Stimulated activated memory B cell treated with anti-CD40 and anti-IgM and Interleukin-4, amounts not matched to agents 10 μg/mL and 1 μg/mL and 100 μg/mL, for 72 hours (primary cell): ENCODE measurements at regions not wholly inside any gene's neighbourhood (a gene's known extent, or its start where the extent isn't known, plus 50 kb on each side); places are given as distances from the start of the nearest gene placed in this dataset.
A peak's percentile ranks its signal among the peaks of the same experiment; 100 is the strongest.
"Not testable (repeated sequence)": the region's sequence is repeated elsewhere in the genome, so short reads cannot be mapped to it uniquely, and the experiment has no call there.

Experiments
- ATAC-seq: fragments of 150-1000 bp; cut with Tn5 transposase; 2 replicates; pipeline ENCODE4 v1.10.0; 2021
- H3K27ac Mint-ChIP-seq: one replicate; pipeline ENCODE4 v1.8.0; 2022; ENCODE audit warnings: mild to moderate bottlenecking, mixed read lengths
- H3K27me3 Mint-ChIP-seq: one replicate; pipeline ENCODE4 v1.8.0; 2022; ENCODE audit warnings: mixed read lengths
- H3K36me3 Mint-ChIP-seq: one replicate; pipeline ENCODE4 v1.8.0; 2022; ENCODE audit warnings: mixed read lengths
- H3K4me1 Mint-ChIP-seq: one replicate; pipeline ENCODE4 v1.8.0; 2022; ENCODE audit warnings: mixed read lengths
- H3K4me3 Mint-ChIP-seq: one replicate; pipeline ENCODE4 v1.8.0; 2022; ENCODE audit warnings: mild to moderate bottlenecking, moderate library complexity, mixed read lengths
- H3K9me3 Mint-ChIP-seq: one replicate; pipeline ENCODE4 v1.8.0; 2022; ENCODE audit warnings: mixed read lengths

DNA sequence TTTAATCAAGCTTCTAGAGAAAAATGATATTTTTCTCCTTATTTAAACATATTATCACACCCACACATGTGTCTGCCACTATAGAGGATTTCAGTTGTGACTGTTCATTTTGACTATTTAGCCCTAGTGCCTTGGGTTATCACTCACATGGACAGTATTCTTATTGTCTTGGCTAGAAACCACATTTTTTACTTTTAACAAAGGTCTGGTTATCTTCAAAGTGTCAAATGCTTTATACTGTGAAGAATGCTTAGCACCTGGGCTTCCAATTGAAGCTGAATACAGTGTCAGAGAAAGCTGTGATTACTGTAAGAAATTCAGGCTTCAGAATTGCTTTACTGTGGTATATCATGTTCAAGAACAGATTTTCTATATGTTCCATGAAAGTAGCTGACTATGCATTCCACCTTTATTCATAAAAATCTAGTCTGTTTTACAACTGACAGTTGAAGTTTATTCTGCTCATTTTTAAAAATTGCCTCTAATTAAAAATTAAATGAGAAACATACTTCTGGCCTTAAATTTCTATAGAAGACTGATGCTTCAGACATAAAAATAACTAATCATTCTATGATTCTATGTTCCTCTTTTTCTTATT, 278.6 kb downstream of the SEMA3D start:
- Mint-ChIP-seq H3K4me3 (no peak overlapping the region), H3K4me1 (no peaks in the 10 kb centered on the region), H3K36me3 (no peaks in the 10 kb centered on the region), H3K27ac (no peak overlapping the region), H3K9me3 (peaks cover 3% of the 10 kb centered on the region), H3K27me3 (no peaks in the 10 kb centered on the region)
- no peak for ATAC-seq

- H3K36me3 Mint-ChIP-seq: no peaks in the 10 kb centered on the region
- H3K27me3 Mint-ChIP-seq: no peaks in the 10 kb centered on the region
- H3K4me1 Mint-ChIP-seq: no peaks in the 10 kb centered on the region
- no peak for ATAC-seq
- H3K27ac Mint-ChIP-seq: no peak overlapping the region
- H3K4me3 Mint-ChIP-seq: no peak overlapping the region
- peaks cover 5% of the 10 kb centered on the region for H3K9me3 Mint-ChIP-seq
Observed at GRCh38 chr7:84906889-84907288, 280.0 kb downstream of the SEMA3D start.

GRCh38 chr7:84904561-84904960, 282.3 kb downstream of the SEMA3D start:
- Mint-ChIP-seq H3K27me3 (no peaks in the 10 kb centered on the region), H3K27ac (no peak overlapping the region), H3K9me3 (peaks cover 5% of the 10 kb centered on the region), H3K36me3 (no peaks in the 10 kb centered on the region), H3K4me3 (no peak overlapping the region), H3K4me1 (no peaks in the 10 kb centered on the region)
- ATAC-seq: no peak

- Mint-ChIP-seq H3K9me3 (peaks cover 5% of the 10 kb centered on the region), H3K27ac (no peak overlapping the region), H3K36me3 (no peaks in the 10 kb centered on the region), H3K4me1 (no peaks in the 10 kb centered on the region), H3K4me3 (no peak overlapping the region), H3K27me3 (no peaks in the 10 kb centered on the region)
- no peak for ATAC-seq
Observed at GRCh38 chr7:84901366-84901765, 285.5 kb downstream of the SEMA3D start.

DNA sequence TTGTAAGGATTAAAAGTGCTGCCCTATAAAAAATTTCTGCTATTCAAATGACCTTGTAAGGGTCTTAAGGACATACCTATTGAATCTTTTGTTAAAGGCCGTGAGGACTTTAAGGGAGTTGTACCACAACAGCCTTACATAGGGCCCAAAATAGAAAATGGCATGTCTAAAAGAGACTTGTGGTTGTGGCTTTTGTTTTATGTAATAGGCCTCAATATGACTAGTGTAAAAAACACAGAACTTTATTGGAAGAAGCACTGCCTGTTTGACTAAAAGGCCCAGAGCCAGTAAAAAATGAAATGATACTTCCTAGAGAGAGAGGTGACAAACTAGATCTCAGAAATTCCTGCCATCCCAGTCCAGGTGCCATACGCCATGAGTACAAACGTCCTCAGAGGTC, 286.6 kb downstream of the SEMA3D start:
- H3K9me3 Mint-ChIP-seq: peaks cover 7% of the 10 kb centered on the region
- no peaks in the 10 kb centered on the region for H3K4me1 Mint-ChIP-seq
- ATAC-seq: no peak
- H3K4me3 Mint-ChIP-seq: no peak overlapping the region
- H3K27me3 Mint-ChIP-seq: no peaks in the 10 kb centered on the region
- no peaks in the 10 kb centered on the region for H3K36me3 Mint-ChIP-seq
- H3K27ac Mint-ChIP-seq: no peak overlapping the region

- H3K36me3 Mint-ChIP-seq: no peaks in the 10 kb centered on the region
Observed at GRCh38 chr7:84895563-84895962, 291.3 kb downstream of the SEMA3D start.

DNA sequence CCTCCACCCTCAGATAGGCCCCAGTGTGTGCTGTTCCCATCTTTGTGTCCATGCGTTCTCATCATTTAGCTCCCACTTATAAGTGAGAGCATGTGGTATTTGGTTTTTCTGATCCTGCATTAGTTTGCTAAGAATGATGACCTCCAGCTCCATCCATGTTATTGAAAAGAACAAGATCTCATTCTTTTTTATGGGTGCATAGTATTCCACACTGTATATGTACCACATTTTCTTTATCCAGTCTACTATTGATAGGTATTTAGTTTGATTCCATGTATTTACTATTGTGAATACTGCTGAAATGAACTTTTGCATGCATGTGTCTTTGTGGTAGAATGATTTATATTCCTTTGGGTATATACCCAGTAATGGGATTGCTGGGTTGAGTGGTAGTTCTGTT, 303.3 kb downstream of the SEMA3D start:
- not testable (repeated sequence) for ATAC-seq, H3K27me3 Mint-ChIP-seq, H3K9me3 Mint-ChIP-seq

More at GRCh38 chr7:84895563-84895962, 291.3 kb downstream of the SEMA3D start:
- H3K4me3 Mint-ChIP-seq: no peak overlapping the region
- peaks cover 6% of the 10 kb centered on the region for H3K9me3 Mint-ChIP-seq
- ATAC-seq: no peak
- no peaks in the 10 kb centered on the region for H3K27me3 Mint-ChIP-seq
- H3K4me1 Mint-ChIP-seq: no peaks in the 10 kb centered on the region
- H3K27ac Mint-ChIP-seq: no peak overlapping the region

GRCh38 chr7:84880326-84880997, 306.4 kb downstream of the SEMA3D start:
- not testable (repeated sequence) for H3K27ac Mint-ChIP-seq, H3K4me3 Mint-ChIP-seq, H3K4me1 Mint-ChIP-seq, H3K36me3 Mint-ChIP-seq, H3K27me3 Mint-ChIP-seq, H3K9me3 Mint-ChIP-seq
- peak; percentile 51 for ATAC-seq

More for the DNA sequence above, 303.3 kb downstream of the SEMA3D start:
- H3K4me1 Mint-ChIP-seq, H3K4me3 Mint-ChIP-seq, H3K27ac Mint-ChIP-seq, H3K36me3 Mint-ChIP-seq: not testable (repeated sequence)

- no peak for ATAC-seq
- Mint-ChIP-seq H3K36me3 (no peaks in the 10 kb centered on the region), H3K9me3 (peaks cover 8% of the 10 kb centered on the region), H3K4me3 (no peak overlapping the region), H3K27me3 (no peaks in the 10 kb centered on the region), H3K27ac (no peak overlapping the region), H3K4me1 (no peaks in the 10 kb centered on the region)
Observed at GRCh38 chr7:84879570-84880325, 307.1 kb downstream of the SEMA3D start.

DNA sequence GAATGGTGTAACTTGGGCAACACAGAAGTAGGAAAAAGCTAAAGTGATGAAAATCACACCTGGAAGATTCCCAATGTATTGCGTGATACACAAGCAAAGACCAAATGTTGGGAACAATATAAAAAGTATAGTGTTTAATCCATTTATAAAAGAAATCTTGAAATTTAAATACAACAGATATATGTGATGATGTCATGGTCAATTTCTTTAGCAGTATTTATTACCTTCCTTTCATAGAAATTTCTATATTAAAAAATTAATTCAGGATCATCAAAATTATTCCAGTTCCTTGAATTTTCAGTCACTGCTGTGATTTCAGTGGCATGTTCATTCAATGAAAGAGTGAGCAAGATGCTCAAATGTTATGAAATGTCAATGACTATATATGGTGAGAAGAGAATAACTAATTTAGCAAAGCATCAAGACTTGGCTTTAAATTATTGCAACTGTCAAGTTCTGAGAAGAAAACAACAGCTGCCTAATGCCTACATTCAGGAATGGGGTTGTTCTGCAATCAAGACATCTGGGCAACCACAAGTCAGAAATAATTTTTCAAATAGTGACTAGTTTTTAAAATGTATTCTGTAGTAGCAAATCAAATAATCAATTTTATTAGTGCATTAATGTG, 308.8 kb downstream of the SEMA3D start:
- Mint-ChIP-seq H3K27me3 (no peaks in the 10 kb centered on the region), H3K9me3 (peaks cover 4% of the 10 kb centered on the region), H3K27ac (no peak overlapping the region), H3K4me3 (no peak overlapping the region), H3K4me1 (no peaks in the 10 kb centered on the region), H3K36me3 (no peaks in the 10 kb centered on the region)
- no peak for ATAC-seq

DNA sequence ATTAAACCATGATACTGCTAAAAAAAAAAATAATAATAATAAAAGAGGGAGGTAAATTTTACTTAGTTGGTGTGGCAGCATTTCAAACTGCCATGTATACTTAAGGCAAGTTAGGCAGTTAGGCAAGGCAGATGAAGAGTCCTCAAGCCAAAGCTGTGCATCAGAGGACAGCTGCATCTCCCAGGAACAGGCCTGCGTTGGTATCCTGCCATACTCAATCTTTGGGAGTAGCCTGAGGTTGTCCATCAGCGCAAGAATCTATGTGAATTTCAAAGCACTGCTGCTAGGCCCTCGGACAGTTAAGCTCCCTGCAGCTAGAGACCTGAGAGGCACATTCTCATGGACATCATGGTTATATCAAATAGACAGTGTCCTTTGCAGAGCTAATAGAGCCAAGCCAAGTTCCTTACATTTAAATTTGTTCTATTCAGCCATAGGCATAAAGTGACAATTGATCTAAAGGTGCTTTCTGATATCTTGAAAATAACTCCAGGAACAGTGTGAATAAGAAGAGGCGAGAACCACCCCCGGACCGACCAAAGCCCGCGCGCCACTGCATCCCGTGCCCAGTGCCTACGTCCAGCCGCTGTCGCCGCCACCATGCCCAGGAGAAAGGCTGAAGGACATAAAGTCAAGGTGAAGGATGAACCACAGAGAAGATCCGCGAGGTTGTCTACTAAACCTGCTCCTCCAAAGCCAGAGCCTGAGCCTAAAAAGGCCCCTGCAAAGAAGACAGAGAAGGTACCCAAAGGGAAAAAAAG, 310.6 kb downstream of the SEMA3D start:
- H3K9me3 Mint-ChIP-seq: peaks cover under 1% of the 10 kb centered on the region
- H3K4me3 Mint-ChIP-seq: no peak overlapping the region
- no peaks in the 10 kb centered on the region for H3K4me1 Mint-ChIP-seq
- no peaks in the 10 kb centered on the region for H3K27me3 Mint-ChIP-seq
- ATAC-seq: no peak
- H3K27ac Mint-ChIP-seq: no peak overlapping the region
- H3K36me3 Mint-ChIP-seq: no peaks in the 10 kb centered on the region

GRCh38 chr7:84865560-84865959, 321.3 kb downstream of the SEMA3D start:
- H3K4me1 Mint-ChIP-seq: no peaks in the 10 kb centered on the region
- H3K4me3 Mint-ChIP-seq: no peak overlapping the region
- no peaks in the 10 kb centered on the region for H3K27me3 Mint-ChIP-seq

GRCh38 chr7:84857336-84857735, 329.5 kb downstream of the SEMA3D start:
- no peak for ATAC-seq
- peaks cover 4% of the 10 kb centered on the region for H3K9me3 Mint-ChIP-seq
- H3K36me3 Mint-ChIP-seq: no peaks in the 10 kb centered on the region
- H3K27me3 Mint-ChIP-seq: no peaks in the 10 kb centered on the region
- no peak overlapping the region for H3K4me3 Mint-ChIP-seq
- no peaks in the 10 kb centered on the region for H3K4me1 Mint-ChIP-seq
- H3K27ac Mint-ChIP-seq: no peak overlapping the region

More at GRCh38 chr7:84865560-84865959, 321.3 kb downstream of the SEMA3D start:
- no peak overlapping the region for H3K27ac Mint-ChIP-seq
- ATAC-seq: no peak
- H3K9me3 Mint-ChIP-seq: no peaks in the 10 kb centered on the region
- no peaks in the 10 kb centered on the region for H3K36me3 Mint-ChIP-seq

- no peaks in the 10 kb centered on the region for H3K36me3 Mint-ChIP-seq
- H3K9me3 Mint-ChIP-seq: peaks cover 4% of the 10 kb centered on the region
- no peaks in the 10 kb centered on the region for H3K4me1 Mint-ChIP-seq
- no peak overlapping the region for H3K27ac Mint-ChIP-seq
- no peak for ATAC-seq
- H3K4me3 Mint-ChIP-seq: no peak overlapping the region
- no peaks in the 10 kb centered on the region for H3K27me3 Mint-ChIP-seq
Observed at GRCh38 chr7:84855758-84856157, 331.1 kb downstream of the SEMA3D start.

DNA sequence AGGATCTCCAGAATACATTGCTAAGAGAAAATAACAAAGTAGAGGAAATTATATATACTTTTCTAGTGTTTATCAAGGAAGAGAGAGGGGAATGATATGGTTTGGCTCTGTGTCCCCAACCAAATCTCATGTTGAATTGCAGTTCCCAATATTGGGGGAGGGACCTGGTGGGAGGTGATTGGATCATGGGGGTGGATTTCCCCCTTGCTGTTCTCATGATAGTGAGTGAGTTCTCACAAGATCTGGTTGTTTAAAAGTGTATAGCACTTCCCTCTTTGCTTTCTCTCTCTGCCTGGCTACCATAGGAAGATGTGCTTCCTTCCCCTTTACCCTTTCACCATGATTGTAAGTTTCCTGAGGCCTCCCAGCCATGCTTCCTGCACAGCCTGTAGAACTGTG, 337.9 kb downstream of the SEMA3D start:
- H3K4me3 Mint-ChIP-seq, H3K36me3 Mint-ChIP-seq, H3K9me3 Mint-ChIP-seq, H3K4me1 Mint-ChIP-seq, H3K27me3 Mint-ChIP-seq, H3K27ac Mint-ChIP-seq, ATAC-seq: not testable (repeated sequence)
